22Rv1 (cell line): ENCODE measurements at regions not wholly inside any gene's neighbourhood (a gene's known extent, or its start where the extent isn't known, plus 50 kb on each side); places are given as distances from the start of the nearest gene placed in this dataset.

Source experiments
- H3K27ac ChIP-seq: fragments of 450-650 bp; 2 replicates; pipeline ENCODE4 v1.5.1; 2017
- ZFX ChIP-seq: fragments of 450-650 bp; IDR thresholded peaks from 2 replicates; pipeline ENCODE4 v1.6.1; 2017; ENCODE audit warnings: antibody characterized with exemption, borderline replicate concordance
- TF ChIP-seq, protein P1 (sequence below): fragments of 450-650 bp; IDR thresholded peaks from 2 replicates; pipeline ENCODE4 v1.5.1; 2017; ENCODE audit warnings: mild to moderate bottlenecking

DNA sequence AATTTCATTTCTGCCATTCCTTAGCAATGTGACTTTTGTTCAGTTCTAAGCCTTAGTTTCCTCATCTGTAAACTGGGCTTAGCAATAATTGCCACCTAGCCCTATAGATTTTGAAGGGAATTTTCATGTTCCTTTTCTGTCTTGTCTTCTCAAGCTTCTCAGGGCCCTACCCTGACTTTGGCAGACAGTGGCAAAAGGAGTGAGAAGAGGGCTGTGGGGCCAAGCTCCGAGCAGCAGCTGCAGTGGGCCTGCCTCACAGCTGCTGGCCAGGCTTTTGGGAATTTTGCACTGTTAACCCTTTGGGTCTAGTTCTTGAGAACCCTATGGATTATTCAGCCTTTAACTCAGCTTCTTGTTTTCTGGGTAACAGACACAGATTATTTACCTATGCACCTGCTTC, 67.6 kb upstream of the IGSF1 start:
- TF ChIP-seq ZFX = no peak
- H3K27ac ChIP-seq = no peak overlapping the region

DNA sequence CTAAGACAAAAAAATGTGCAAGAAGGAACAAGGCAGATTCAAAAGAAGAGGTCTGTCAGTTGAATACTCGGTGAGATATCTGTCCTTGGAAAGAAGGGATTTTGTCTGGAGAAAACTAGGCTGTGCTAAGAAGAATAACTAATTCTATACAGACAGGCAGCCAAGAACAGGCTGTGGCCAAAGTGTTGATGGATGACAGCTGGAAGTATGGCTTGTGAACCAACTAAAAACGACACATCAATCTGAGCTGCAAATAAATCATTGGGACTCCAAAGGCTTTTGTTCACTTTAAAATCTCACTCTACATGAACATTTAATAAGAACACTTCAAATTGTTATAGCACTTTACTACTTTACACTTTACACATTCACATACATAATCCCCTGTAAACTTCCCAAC, 70.5 kb upstream of the IGSF1 start:
- H3K27ac ChIP-seq = no peak overlapping the region
- TF ChIP-seq, protein P1, sequence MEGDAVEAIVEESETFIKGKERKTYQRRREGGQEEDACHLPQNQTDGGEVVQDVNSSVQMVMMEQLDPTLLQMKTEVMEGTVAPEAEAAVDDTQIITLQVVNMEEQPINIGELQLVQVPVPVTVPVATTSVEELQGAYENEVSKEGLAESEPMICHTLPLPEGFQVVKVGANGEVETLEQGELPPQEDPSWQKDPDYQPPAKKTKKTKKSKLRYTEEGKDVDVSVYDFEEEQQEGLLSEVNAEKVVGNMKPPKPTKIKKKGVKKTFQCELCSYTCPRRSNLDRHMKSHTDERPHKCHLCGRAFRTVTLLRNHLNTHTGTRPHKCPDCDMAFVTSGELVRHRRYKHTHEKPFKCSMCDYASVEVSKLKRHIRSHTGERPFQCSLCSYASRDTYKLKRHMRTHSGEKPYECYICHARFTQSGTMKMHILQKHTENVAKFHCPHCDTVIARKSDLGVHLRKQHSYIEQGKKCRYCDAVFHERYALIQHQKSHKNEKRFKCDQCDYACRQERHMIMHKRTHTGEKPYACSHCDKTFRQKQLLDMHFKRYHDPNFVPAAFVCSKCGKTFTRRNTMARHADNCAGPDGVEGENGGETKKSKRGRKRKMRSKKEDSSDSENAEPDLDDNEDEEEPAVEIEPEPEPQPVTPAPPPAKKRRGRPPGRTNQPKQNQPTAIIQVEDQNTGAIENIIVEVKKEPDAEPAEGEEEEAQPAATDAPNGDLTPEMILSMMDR = no peak
- TF ChIP-seq ZFX = no peak

DNA sequence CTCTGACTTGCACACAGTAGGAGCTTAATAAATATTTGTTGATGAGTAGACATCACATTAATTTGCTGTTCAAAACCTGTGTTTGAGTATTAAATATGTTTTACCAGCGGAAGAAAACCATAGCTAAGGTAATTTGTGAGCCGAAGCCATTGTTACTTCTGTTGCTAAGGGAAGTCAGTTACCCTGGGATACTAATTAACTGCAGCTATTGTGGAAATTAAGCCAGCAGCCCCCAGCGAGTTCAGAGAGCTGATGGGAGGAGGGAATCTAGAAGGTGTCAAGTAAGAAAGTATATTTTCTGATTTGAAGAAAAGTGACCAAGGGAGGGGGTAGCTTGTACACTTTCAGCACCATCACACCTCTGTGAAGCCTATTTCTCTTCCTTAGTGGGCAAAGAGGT, 76.7 kb upstream of the IGSF1 start:
- no peak overlapping the region for H3K27ac ChIP-seq
- TF ChIP-seq, protein P1 = no peak

DNA sequence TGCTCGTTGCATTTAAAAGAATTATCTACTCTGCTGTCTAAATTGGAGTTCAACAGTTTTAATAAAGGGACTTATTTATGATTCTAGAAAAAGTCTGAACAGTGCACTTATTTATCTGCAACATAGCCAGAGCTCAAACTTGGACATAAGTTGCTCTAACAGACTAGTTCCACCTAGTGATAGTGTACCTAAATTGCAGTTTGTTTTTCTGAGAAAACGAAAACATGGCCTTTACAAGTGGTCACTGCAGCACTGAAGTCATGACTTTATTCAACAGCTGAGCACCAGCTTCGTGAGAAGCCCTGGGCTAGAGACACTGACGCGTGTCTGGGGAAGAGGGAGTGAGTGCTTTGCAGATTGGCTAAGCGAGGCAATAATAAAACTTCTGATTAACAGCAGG, 77.3 kb upstream of the IGSF1 start:
- TF ChIP-seq, protein P1 = peak; percentile 24
- TF ChIP-seq ZFX = no peak
- H3K27ac ChIP-seq = no peak overlapping the region

DNA sequence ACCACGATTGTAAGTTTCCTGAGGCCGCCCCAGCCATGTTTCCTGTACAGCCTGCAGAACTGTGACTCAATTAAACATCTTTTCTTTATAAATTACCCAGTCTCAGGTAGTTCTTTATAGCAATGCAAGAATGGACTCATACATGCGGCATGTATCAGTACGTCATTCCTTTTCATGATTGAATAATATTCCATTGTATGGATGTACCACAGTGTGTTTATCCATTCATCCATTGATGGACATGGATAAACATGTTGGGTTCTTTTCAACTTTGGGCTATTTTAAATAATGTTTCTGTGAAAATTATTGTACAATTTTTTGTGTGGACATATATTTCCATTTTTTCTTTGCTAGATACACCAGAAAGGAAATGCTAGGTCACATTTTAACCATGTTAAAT, 99.2 kb upstream of the IGSF1 start:
- no peak overlapping the region for H3K27ac ChIP-seq
- TF ChIP-seq, protein P1 = no peak
- no peak for TF ChIP-seq ZFX

DNA sequence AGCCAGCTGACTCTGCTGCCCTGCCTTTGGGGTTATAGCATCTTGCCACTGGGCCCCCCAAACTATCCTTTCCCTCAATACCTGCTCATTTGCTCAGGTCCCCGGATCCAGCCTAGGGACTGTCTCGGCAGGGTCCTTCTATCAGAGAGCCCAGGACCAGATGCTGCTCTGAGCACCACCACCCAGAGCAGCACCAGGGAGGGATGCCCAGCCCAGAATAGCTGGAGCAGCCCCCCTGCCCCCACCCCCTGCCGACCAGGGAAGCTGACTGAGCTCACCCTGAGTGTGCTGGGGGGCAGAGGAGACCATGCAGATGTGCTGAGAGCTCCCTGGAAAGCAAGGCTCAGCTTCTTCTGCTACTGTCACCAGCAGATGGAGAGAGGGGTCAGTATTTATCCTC, 103.6 kb upstream of the IGSF1 start:
- no peak overlapping the region for H3K27ac ChIP-seq
- TF ChIP-seq, protein P1 = no peak
- TF ChIP-seq ZFX = no peak

DNA sequence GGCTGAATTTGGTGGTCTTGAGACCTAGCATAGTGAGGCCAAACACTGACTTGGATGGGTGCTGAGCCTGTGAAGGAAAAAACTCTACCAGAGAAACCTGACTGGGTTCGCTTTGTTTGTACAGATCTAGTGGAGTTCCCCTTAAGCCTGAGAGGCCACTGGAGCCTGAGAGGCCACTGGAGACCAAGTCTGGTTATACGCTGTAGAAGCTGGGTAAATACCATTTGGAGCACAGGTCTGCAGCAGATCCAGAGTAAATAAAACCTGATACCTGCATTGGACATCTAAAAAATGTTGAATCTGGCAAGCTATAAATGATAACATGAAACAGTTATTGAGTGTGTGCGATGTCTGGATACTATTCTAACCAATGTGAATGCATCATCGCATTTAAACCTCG, 104.3 kb upstream of the IGSF1 start:
- no peak overlapping the region for H3K27ac ChIP-seq
- no peak for TF ChIP-seq ZFX
- TF ChIP-seq, protein P1 = no peak

DNA sequence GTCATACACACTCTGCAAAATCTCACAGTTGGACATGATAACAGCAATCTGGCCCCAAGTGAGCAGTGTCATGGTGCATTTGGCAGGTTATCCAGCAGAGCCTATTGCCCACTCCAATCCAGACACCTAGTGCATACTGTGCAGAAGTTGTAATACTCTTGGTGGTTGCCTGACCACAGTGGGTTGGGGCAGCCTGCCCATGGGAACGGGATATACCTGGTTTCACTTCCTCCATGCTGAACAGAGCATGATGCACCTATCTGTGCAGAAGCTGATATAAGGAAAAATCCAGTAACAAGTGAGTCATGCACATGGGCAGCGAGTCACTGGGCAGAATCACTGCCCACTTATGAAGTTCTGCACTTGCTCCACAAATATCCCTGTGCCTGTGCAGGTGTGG, 105.3 kb upstream of the IGSF1 start:
- TF ChIP-seq, protein P1 = no peak
- TF ChIP-seq ZFX = no peak
- H3K27ac ChIP-seq = no peak overlapping the region
